Endothelial cell of umbilical vein (primary cell): ENCODE measurements at regions not wholly inside any gene's neighbourhood (a gene's known extent, or its start where the extent isn't known, plus 50 kb on each side); places are given as distances from the start of the nearest gene placed in this dataset.

Experiments
- BruUV-seq: library from RNA; stranded (reverse); fragments of 400-500 nt; replicated peaks from 2 replicates; lab custom pipeline; 2021; lab: Mats Ljungman, UMichigan
- CTCF ChIA-PET: fragments of 300-600, 350-600 bp; sonication (Branson Sonifier 250); formaldehyde crosslinking; loops from one replicate; lab custom pipeline; 2021; ENCODE audit warnings: antibody characterized with exemption, inconsistent platforms; lab: Charles Lee
- POLR2A ChIA-PET: fragments of 300-600, 350-600 bp; sonication (Branson Sonifier 250); formaldehyde crosslinking; loops from one replicate; lab custom pipeline; 2021; ENCODE audit warnings: antibody characterized with exemption, inconsistent platforms; lab: Charles Lee
- DNase-seq: peaks from one replicate; pipeline ENCODE4 v3.0.0-alpha.2; 2011; ENCODE audit warnings: low read depth, low spot score
- FAIRE-seq: peaks from 2 replicates; lab custom pipeline; 2011; peaks lifted over from hg19 to GRCh38; lab: Jason Lieb, UNC
- H2AFZ ChIP-seq: 2 replicates; pipeline ENCODE4 v1.6.0; 2012; ENCODE audit warnings: low read depth, low read length, control low read depth, inconsistent platforms
- H3K27ac ChIP-seq: 2 replicates; pipeline ENCODE4 v1.5.1; 2011; ENCODE audit warnings: low read depth, mild to moderate bottlenecking, control low read depth, low read length, moderate library complexity; ENCODE audit not compliant: insufficient read depth
- H3K27me3 ChIP-seq, 2 experiments: 2 replicates each; pipeline versions ENCODE4 v1.6.0 to v1.6.1; 2011; ENCODE audit warnings: low read length in 2 of 2, mixed read lengths in 1 of 2; ENCODE audit not compliant: control insufficient read depth in 2 of 2, insufficient read depth in 2 of 2
- H3K36me3 ChIP-seq, 2 experiments: 2 replicates in 1 of 2; 3 replicates in 1 of 2; pipeline ENCODE4 v1.5.1; 2011; ENCODE audit warnings: low read length in 2 of 2, mild to moderate bottlenecking in 1 of 2, moderate library complexity in 1 of 2; ENCODE audit not compliant: control insufficient read depth in 2 of 2, insufficient read depth in 2 of 2; ENCODE audit errors: extremely low read depth in 1 of 2
- H3K4me1 ChIP-seq: 3 replicates; pipeline ENCODE4 v1.5.1; 2011; ENCODE audit warnings: mild to moderate bottlenecking, low read length; ENCODE audit not compliant: control insufficient read depth, insufficient read depth; ENCODE audit errors: extremely low read depth
- H3K4me2 ChIP-seq: 2 replicates; pipeline ENCODE4 v1.6.1; 2011; ENCODE audit warnings: low read length, control low read depth, mixed read lengths; ENCODE audit not compliant: insufficient read depth
- H3K4me3 ChIP-seq, 3 experiments: fragments of 200-600 bp in 1 of 3; sonication (generic), shearing (Covaris generic) in 1 of 3; replicated peaks in 1 of 3; 2 replicates each; pipeline ENCODE4 v1.5.1; 2011 to 2016; ENCODE audit warnings: control low read depth in 3 of 3, low read length in 3 of 3, mild to moderate bottlenecking in 2 of 3, inconsistent platforms in 1 of 3, low read depth in 1 of 3, moderate library complexity in 1 of 3; ENCODE audit not compliant: insufficient read depth in 1 of 3
- H3K79me2 ChIP-seq: 2 replicates; pipeline ENCODE4 v1.6.0; 2012; ENCODE audit warnings: low read length, inconsistent platforms; ENCODE audit not compliant: control insufficient read depth, insufficient read depth
- H3K9ac ChIP-seq: replicated peaks from 2 replicates; pipeline ENCODE3; 2011; ENCODE audit warnings: low read length, control low read depth; ENCODE audit not compliant: insufficient read depth; ENCODE audit errors: extremely low read depth
- H3K9me1 ChIP-seq: replicated peaks from 3 replicates; pipeline ENCODE4 v1.6.0; 2011; ENCODE audit warnings: mild to moderate bottlenecking, low read length; ENCODE audit not compliant: control insufficient read depth, insufficient read depth; ENCODE audit errors: extremely low read depth
- H3K9me3 ChIP-seq: replicated peaks from 2 replicates; pipeline ENCODE4 v1.5.1; 2012; ENCODE audit warnings: low read length, inconsistent platforms; ENCODE audit not compliant: control insufficient read depth, insufficient read depth
- H4K20me1 ChIP-seq: replicated peaks from 2 replicates; pipeline ENCODE3; 2011; ENCODE audit warnings: mild to moderate bottlenecking, low read length; ENCODE audit not compliant: control insufficient read depth, insufficient read depth; ENCODE audit errors: extremely low read depth
- EZH2 ChIP-seq: IDR thresholded peaks from 2 replicates; pipeline ENCODE4 v1.6.1; 2012; ENCODE audit warnings: borderline replicate concordance, low read depth, mild to moderate bottlenecking, moderate library complexity, low read length, inconsistent platforms; ENCODE audit not compliant: severe bottlenecking
- FOS ChIP-seq: IDR thresholded peaks from 2 replicates; pipeline ENCODE4 v1.6.1; 2011; ENCODE audit warnings: mild to moderate bottlenecking, low read length, moderate library complexity, borderline replicate concordance; ENCODE audit not compliant: insufficient read depth
- GATA2 ChIP-seq: IDR thresholded peaks from 2 replicates; pipeline ENCODE4 v1.7.0; 2011; ENCODE audit warnings: low read depth, mild to moderate bottlenecking, moderate library complexity, mixed read lengths, low read length; ENCODE audit not compliant: insufficient read length, insufficient read depth
- JUN ChIP-seq: IDR thresholded peaks from 2 replicates; pipeline ENCODE4 v1.6.1; 2011; ENCODE audit warnings: borderline replicate concordance, low read depth; ENCODE audit not compliant: insufficient read length, insufficient read depth
- MYC ChIP-seq: IDR thresholded peaks from one replicate; pipeline ENCODE4 v1.6.1; 2011; ENCODE audit warnings: mild to moderate bottlenecking, low read depth, low read length
- POLR2A ChIP-seq: IDR thresholded peaks from 2 replicates; pipeline ENCODE4 v1.6.1; 2012; ENCODE audit warnings: low read depth, mild to moderate bottlenecking, control low read depth, low read length
- POLR2AphosphoS5 ChIP-seq: IDR thresholded peaks from 2 replicates; pipeline ENCODE4 v1.6.1; 2012; ENCODE audit warnings: low read depth, mild to moderate bottlenecking, control low read depth, low read length, moderate library complexity; ENCODE audit not compliant: insufficient read depth
- dilution Hi-C: fragments of 300-500 bp; cut with MboI; formaldehyde crosslinking; loops from one replicate; pipeline ENCODE4 v1.15.0; 2019; ENCODE audit warnings: low sequenced_read_pairs; ENCODE audit not compliant: extremely low pct_ligation_motif_present
- intact Hi-C: fragments of 100-400 bp; cut with micrococcal nuclease; formaldehyde crosslinking; loops from one replicate; pipeline ENCODE4 v1.10.0; 2022
- TF ChIP-seq, protein P1 (sequence below): IDR thresholded peaks from 2 replicates; pipeline ENCODE4 v1.6.1; 2011; ENCODE audit not compliant: insufficient read depth, insufficient read length
- TF ChIP-seq, protein P2 (sequence below), 2 donors: IDR thresholded peaks; 1 replicate in 1 of 2; 2 replicates in 1 of 2; pipeline ENCODE4 v1.5.1; 2011; ENCODE audit warnings: low read length in 2 of 2, mild to moderate bottlenecking in 2 of 2, moderate library complexity in 2 of 2, control low read depth in 1 of 2, inconsistent platforms in 1 of 2, low read depth in 1 of 2; ENCODE audit not compliant: insufficient read depth in 1 of 2; ENCODE audit errors: extremely low read depth in 1 of 2

DNA sequence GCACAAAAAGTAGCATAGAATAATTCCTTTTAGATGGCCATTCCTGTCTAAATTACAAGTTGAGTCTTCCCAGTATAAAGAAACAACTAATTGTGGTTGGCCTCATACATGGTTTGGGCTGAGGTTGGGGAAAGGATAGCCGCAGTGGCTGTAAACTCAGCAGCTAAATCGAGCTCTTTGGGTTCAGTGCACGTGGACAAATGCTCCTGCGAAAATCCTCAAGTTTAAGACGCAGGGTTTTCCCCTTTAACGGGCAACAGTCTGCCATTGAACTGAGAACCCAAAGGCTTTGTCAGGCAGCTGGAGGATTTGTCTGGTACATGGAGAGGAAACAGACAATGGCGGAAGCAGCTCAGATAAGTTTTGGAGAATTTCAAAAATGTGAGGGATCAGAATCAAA lies 331.9 kb downstream of the TGFB2 start:
- no peak for TF ChIP-seq POLR2AphosphoS5
- TF ChIP-seq POLR2A: no peak
- TF ChIP-seq EZH2: no peak
- TF ChIP-seq, protein P1, sequence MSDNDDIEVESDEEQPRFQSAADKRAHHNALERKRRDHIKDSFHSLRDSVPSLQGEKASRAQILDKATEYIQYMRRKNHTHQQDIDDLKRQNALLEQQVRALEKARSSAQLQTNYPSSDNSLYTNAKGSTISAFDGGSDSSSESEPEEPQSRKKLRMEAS: no peak
- TF ChIP-seq JUN: no peak
- no peak for TF ChIP-seq FOS
- no peaks in the 10 kb centered on the region for H4K20me1 ChIP-seq
- dilution Hi-C loops: no loop called here
- FAIRE-seq: no peak
- DNase-seq: no peak
- POLR2A ChIA-PET: no interaction called here
- H3K79me2 ChIP-seq: no peaks in the 10 kb centered on the region
- no peaks in the 10 kb centered on the region for H3K9me1 ChIP-seq
- BruUV-seq: no TSS peak
- intact Hi-C loops: no loop called here
- H3K27me3 ChIP-seq: no peaks in the 10 kb centered on the region
- no peak overlapping the region for H3K9ac ChIP-seq
- H3K4me1 ChIP-seq: peaks cover 7% of the 10 kb centered on the region
- H3K36me3 ChIP-seq: no peaks in the 10 kb centered on the region
- CTCF ChIA-PET: interaction anchor here (1.2 kb wide), 1 partner anchor 14 kb away, joined by 3 read pairs; no protein-coding TSS in a partner anchor
- H3K4me2 ChIP-seq: no peak overlapping the region
- no peak overlapping the region for H2AFZ ChIP-seq
- H3K4me3 ChIP-seq: no peak overlapping the region
- no peak overlapping the region for H3K27ac ChIP-seq
- H3K9me3 ChIP-seq: no peaks in the 10 kb centered on the region

DNA sequence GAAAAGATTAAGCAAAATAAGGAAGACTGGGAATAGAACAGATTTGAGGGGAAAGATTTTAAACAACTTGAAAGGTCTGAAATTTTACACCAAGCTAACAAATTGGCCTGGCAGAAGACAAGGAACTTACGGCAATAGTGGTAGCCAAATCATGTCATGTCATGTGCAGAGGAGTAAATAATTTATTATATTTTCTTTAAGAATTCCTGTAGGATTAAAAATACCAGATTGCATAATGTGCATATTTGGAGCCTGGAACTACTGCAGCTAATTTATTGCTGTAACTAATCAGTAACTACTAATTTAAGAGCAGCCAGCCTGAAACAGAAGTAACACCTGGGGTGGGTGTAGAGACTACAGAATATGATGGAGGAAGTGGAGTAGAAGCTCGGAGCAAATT lies 334.3 kb downstream of the TGFB2 start:
- no peak for TF ChIP-seq GATA2
- TF ChIP-seq, protein P2, sequence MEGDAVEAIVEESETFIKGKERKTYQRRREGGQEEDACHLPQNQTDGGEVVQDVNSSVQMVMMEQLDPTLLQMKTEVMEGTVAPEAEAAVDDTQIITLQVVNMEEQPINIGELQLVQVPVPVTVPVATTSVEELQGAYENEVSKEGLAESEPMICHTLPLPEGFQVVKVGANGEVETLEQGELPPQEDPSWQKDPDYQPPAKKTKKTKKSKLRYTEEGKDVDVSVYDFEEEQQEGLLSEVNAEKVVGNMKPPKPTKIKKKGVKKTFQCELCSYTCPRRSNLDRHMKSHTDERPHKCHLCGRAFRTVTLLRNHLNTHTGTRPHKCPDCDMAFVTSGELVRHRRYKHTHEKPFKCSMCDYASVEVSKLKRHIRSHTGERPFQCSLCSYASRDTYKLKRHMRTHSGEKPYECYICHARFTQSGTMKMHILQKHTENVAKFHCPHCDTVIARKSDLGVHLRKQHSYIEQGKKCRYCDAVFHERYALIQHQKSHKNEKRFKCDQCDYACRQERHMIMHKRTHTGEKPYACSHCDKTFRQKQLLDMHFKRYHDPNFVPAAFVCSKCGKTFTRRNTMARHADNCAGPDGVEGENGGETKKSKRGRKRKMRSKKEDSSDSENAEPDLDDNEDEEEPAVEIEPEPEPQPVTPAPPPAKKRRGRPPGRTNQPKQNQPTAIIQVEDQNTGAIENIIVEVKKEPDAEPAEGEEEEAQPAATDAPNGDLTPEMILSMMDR (IDR thresholded peaks at IDR 0.05; ENCODE audit: extremely low read depth in 1 of 2, insufficient read depth in 1 of 2, low read depth in 1 of 2, low read length in 2 of 2): no peak
- no peak for TF ChIP-seq POLR2A
- TF ChIP-seq, protein P1: no peak
- TF ChIP-seq MYC: no peak
- Histone ChIP-seq H4K20me1 (no peaks in the 10 kb centered on the region), H3K9me1 (no peaks in the 10 kb centered on the region), H3K79me2 (no peaks in the 10 kb centered on the region), H3K27ac (no peak overlapping the region), H3K36me3 (no peaks in the 10 kb centered on the region), H3K9me3 (no peaks in the 10 kb centered on the region), H3K9ac (no peak overlapping the region), H3K4me3 (no peak overlapping the region), H3K4me2 (no peak overlapping the region), H2AFZ (no peak overlapping the region), H3K4me1 (peaks cover 3% of the 10 kb centered on the region), H3K27me3 (no peaks in the 10 kb centered on the region)
- FAIRE-seq: no peak
- BruUV-seq: no TSS peak
- CTCF ChIA-PET: interaction anchor here (0.8 kb wide), 1 partner anchor 387 kb away, joined by 3 read pairs; no protein-coding TSS in a partner anchor
- intact Hi-C loops (no loop called here), dilution Hi-C loops (no loop called here)
- POLR2A ChIA-PET: no interaction called here
- DNase-seq: no peak
